HEK293 (cell line): ENCODE measurements at regions not wholly inside any gene's neighbourhood (a gene's known extent, or its start where the extent isn't known, plus 50 kb on each side); places are given as distances from the start of the nearest gene placed in this dataset.

Experiments
- CTCF ChIA-PET: fragments of 350-600 bp; formaldehyde crosslinking; extraction: SDS; loops from one replicate; lab custom pipeline; 2021; ENCODE audit warnings: antibody characterized with exemption; lab: Yijun Ruan, JAX
- POLR2A ChIA-PET: fragments of 300-600 bp; formaldehyde crosslinking; extraction: SDS; loops from one replicate; lab custom pipeline; 2020; ENCODE audit warnings: antibody characterized with exemption, inconsistent platforms; lab: Yijun Ruan, JAX
- H3K27ac ChIP-seq: fragments of 200-500 bp; sonication (Bioruptor generic); 2 replicates; pipeline ENCODE4 v1.5.1; 2014; ENCODE audit warnings: low read depth, low read length, control low read depth, inconsistent platforms; ENCODE audit errors: extremely low read depth
- H3K36me3 ChIP-seq, 2 experiments: fragments of 200-500 bp in 1 of 2; sonication (Bioruptor generic) in 1 of 2; 1 replicate in 1 of 2; 2 replicates in 1 of 2; pipeline ENCODE4 v1.5.1; 2014 to 2017; ENCODE audit warnings: inconsistent platforms in 2 of 2, low read length in 2 of 2; ENCODE audit not compliant: control insufficient read depth in 2 of 2, insufficient read depth in 1 of 2
- H3K4me1 ChIP-seq: fragments of 200-500 bp; sonication (Bioruptor generic); 2 replicates; pipeline ENCODE4 v1.5.1; 2014; ENCODE audit warnings: mild to moderate bottlenecking, low read length, inconsistent platforms; ENCODE audit not compliant: control insufficient read depth, insufficient read depth
- H3K4me3 ChIP-seq: 2 replicates; pipeline ENCODE4 v1.5.1; 2011; ENCODE audit warnings: low read depth, mild to moderate bottlenecking, control low read depth, low read length, moderate library complexity
- H3K9me3 ChIP-seq: fragments of 200-500 bp; sonication (Bioruptor generic); 2 replicates; pipeline ENCODE4 v1.5.1; 2014; ENCODE audit warnings: low read depth, low read length, inconsistent platforms; ENCODE audit not compliant: control insufficient read depth, insufficient read depth
- FEZF1 ChIP-seq: fragments of 450-650 bp; formaldehyde crosslinking; IDR thresholded peaks from 2 replicates; pipeline ENCODE4 v1.5.1; 2016; ENCODE audit warnings: missing biosample characterization, missing genetic modification characterization
- ZBTB20 ChIP-seq: fragments of 450-650 bp; formaldehyde crosslinking; IDR thresholded peaks from 2 replicates; pipeline ENCODE4 v1.5.1; 2016; ENCODE audit warnings: missing biosample characterization, missing genetic modification characterization
- ZFHX2 ChIP-seq: fragments of 450-650 bp; formaldehyde crosslinking; conservative IDR thresholded peaks from 2 replicates; pipeline ENCODE4 v1.5.1; 2016; ENCODE audit warnings: missing biosample characterization, missing genetic modification characterization
- ZNF146 ChIP-seq: fragments of 450-650 bp; formaldehyde crosslinking; IDR thresholded peaks from 2 replicates; pipeline ENCODE4 v1.5.1; 2016; ENCODE audit warnings: missing biosample characterization, missing genetic modification characterization
- ZNF174 ChIP-seq: fragments of 450-650 bp; formaldehyde crosslinking; IDR thresholded peaks from 2 replicates; pipeline ENCODE4 v1.5.0; 2017; ENCODE audit warnings: missing biosample characterization, mild to moderate bottlenecking, missing genetic modification characterization
- ZNF214 ChIP-seq: fragments of 450-650 bp; formaldehyde crosslinking; IDR thresholded peaks from 2 replicates; pipeline ENCODE4 v1.5.1; 2017; ENCODE audit warnings: missing biosample characterization, mild to moderate bottlenecking, missing genetic modification characterization, borderline replicate concordance
- ZNF335 ChIP-seq: fragments of 450-650 bp; formaldehyde crosslinking; conservative IDR thresholded peaks from 2 replicates; pipeline ENCODE4 v1.5.1; 2016; ENCODE audit warnings: missing biosample characterization, missing genetic modification characterization
- ZNF341 ChIP-seq: fragments of 450-650 bp; formaldehyde crosslinking; IDR thresholded peaks from 2 replicates; pipeline ENCODE4; 2016; ENCODE audit warnings: low read depth, missing biosample characterization, missing genetic modification characterization
- TF ChIP-seq, protein P1 (sequence below): fragments of 450-650 bp; formaldehyde crosslinking; IDR thresholded peaks from 2 replicates; pipeline ENCODE4 v1.5.1; 2016; ENCODE audit warnings: missing biosample characterization, missing genetic modification characterization, low read depth
- TF ChIP-seq, protein P2 (sequence below): fragments of 450-650 bp; formaldehyde crosslinking; conservative IDR thresholded peaks from 2 replicates; pipeline ENCODE4 v1.5.1; 2016; ENCODE audit warnings: low read depth, missing biosample characterization, missing genetic modification characterization
- TF ChIP-seq, protein P3 (sequence below): fragments of 450-650 bp; formaldehyde crosslinking; IDR thresholded peaks from 2 replicates; pipeline ENCODE4 v1.5.1; 2016; ENCODE audit warnings: missing biosample characterization, missing genetic modification characterization
- TF ChIP-seq, protein P4 (sequence below): fragments of 450-650 bp; formaldehyde crosslinking; IDR thresholded peaks from 2 replicates; pipeline ENCODE4 v1.5.1; 2016; ENCODE audit warnings: missing biosample characterization, missing genetic modification characterization, low read depth
- TF ChIP-seq, protein P5 (sequence below): fragments of 450-650 bp; formaldehyde crosslinking; IDR thresholded peaks from 2 replicates; pipeline ENCODE4 v1.5.1; 2016; ENCODE audit warnings: missing biosample characterization, missing genetic modification characterization

DNA sequence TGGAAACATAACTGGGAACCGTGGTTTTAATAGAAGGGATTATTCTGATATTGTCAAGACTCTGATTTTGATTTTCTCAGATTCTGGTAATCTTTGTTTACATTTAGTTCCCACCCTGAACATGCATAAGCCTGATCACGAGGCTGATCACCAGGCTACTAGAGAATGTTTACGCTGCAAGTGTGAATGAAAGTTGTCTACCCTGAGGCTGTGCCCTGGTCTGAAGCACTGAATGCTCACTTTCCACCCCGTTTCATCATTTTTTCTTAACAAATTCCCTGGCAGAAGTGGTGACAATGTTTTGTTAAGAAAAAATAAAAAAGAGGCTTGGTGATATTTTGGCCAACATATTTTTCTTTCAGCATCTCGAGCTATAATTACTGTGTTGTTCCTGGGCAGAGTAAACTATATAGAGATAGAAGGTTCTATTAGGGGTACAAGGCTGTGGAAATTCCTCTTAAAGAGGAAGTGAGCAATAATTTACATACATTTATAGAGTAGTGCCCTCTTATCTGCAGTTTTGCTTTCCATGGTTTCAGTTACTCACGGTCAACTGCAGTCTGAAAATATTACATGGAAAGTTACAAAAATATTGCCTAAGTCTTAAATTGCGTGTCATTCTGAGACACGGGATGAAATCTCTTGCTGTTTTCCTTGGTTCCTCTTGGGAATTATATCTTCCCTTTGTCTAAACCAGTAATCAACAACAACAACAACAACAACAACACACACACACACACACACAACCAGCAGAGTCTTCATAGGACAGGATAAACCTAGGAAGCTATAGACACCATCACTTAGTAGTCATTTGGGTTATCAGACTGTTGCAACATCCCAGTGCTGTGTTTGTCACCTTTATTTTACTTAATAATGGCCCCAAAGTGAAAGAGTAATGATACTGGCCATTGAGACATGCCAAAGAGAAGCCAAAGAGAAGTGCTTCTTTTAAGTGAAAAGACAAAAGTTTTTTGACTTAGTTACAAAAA is 566.6 kb upstream of the CITED2 start:
- POLR2A ChIA-PET: no interaction called here

DNA sequence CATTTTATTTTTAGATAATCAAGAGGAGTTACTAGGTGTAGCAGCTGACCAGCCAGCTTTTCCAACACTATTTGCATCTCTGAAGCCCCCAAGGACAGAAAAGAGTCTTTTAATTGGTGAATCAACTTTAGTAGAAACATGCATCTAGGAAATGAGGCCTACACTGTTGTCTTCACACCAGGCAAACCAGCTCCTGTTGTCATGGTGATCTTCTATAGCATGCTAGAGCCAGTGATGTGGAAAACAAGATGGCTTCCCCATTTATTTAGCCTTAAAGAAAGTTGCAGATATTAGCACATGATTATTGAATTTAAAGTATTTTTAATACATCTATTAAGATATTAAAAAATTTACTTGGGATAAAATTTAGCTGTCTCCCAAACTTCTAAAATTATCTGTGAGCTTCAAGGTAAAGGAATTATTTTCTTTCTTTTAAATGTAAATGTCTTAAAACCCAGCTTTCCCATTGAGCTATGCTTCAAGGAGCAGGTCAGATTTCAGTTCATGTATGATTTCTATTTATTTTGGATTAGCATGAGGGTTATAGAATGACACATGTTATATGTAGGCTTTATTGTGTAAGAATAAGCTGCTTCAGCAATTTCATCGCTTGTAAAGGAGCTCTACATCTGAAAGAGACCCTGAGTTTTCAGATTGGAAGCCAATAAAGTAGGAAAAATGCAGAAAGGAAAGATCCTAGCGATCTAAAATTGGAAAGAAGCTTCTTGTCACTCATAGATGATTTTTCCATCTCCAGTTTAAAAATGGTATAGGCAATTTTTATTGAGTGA is 564.9 kb upstream of the CITED2 start:
- POLR2A ChIA-PET: no interaction called here

More for the DNA sequence above, 566.6 kb upstream of the CITED2 start:
- TF ChIP-seq ZNF335 (tag by site-specific recombination): 0 out of 2 replicates have a peak, but pooled peaks have one; percentile 16
- TF ChIP-seq FEZF1 (tag by site-specific recombination): peak; percentile 61
- TF ChIP-seq, protein P1, sequence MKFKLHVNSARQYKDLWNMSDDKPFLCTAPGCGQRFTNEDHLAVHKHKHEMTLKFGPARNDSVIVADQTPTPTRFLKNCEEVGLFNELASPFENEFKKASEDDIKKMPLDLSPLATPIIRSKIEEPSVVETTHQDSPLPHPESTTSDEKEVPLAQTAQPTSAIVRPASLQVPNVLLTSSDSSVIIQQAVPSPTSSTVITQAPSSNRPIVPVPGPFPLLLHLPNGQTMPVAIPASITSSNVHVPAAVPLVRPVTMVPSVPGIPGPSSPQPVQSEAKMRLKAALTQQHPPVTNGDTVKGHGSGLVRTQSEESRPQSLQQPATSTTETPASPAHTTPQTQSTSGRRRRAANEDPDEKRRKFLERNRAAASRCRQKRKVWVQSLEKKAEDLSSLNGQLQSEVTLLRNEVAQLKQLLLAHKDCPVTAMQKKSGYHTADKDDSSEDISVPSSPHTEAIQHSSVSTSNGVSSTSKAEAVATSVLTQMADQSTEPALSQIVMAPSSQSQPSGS (tag by site-specific recombination): no peak
- peak; percentile 78 for TF ChIP-seq ZBTB20 (tag by site-specific recombination)
- CTCF ChIA-PET: interaction anchor here (0.5 to 1.4 kb wide), 2 partner anchors 155 to 571 kb away, joined by 3 to 4 read pairs; no protein-coding TSS in a partner anchor
- Histone ChIP-seq H3K4me1 (peaks cover 13% of the 10 kb centered on the region), H3K9me3 (no peaks in the 10 kb centered on the region), H3K36me3 (no peaks in the 10 kb centered on the region), H3K27ac (no peak overlapping the region), H3K4me3 (no peak overlapping the region)

More for the DNA sequence above, 564.9 kb upstream of the CITED2 start:
- Histone ChIP-seq H3K36me3 (no peaks in the 10 kb centered on the region), H3K9me3 (no peaks in the 10 kb centered on the region), H3K27ac (no peak overlapping the region), H3K4me3 (no peak overlapping the region), H3K4me1 (peaks cover 13% of the 10 kb centered on the region)
- CTCF ChIA-PET: interaction anchor here (0.6 to 1.0 kb wide), 4 partner anchors 10 to 564 kb away, joined by 3 to 4 read pairs (median 4); partner anchors contain the start of gene CITED2
- TF ChIP-seq ZFHX2 (tag by site-specific recombination): no peak
- TF ChIP-seq, protein P2, sequence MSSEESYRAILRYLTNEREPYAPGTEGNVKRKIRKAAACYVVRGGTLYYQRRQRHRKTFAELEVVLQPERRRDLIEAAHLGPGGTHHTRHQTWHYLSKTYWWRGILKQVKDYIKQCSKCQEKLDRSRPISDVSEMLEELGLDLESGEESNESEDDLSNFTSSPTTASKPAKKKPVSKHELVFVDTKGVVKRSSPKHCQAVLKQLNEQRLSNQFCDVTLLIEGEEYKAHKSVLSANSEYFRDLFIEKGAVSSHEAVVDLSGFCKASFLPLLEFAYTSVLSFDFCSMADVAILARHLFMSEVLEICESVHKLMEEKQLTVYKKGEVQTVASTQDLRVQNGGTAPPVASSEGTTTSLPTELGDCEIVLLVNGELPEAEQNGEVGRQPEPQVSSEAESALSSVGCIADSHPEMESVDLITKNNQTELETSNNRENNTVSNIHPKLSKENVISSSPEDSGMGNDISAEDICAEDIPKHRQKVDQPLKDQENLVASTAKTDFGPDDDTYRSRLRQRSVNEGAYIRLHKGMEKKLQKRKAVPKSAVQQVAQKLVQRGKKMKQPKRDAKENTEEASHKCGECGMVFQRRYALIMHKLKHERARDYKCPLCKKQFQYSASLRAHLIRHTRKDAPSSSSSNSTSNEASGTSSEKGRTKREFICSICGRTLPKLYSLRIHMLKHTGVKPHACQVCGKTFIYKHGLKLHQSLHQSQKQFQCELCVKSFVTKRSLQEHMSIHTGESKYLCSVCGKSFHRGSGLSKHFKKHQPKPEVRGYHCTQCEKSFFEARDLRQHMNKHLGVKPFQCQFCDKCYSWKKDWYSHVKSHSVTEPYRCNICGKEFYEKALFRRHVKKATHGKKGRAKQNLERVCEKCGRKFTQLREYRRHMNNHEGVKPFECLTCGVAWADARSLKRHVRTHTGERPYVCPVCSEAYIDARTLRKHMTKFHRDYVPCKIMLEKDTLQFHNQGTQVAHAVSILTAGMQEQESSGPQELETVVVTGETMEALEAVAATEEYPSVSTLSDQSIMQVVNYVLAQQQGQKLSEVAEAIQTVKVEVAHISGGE (tag by site-specific recombination): no peak
- no peak for TF ChIP-seq ZNF146 (tag by site-specific recombination)
- TF ChIP-seq, protein P3, sequence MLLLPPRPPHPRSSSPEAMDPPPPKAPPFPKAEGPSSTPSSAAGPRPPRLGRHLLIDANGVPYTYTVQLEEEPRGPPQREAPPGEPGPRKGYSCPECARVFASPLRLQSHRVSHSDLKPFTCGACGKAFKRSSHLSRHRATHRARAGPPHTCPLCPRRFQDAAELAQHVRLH (tag by site-specific recombination): no peak
- TF ChIP-seq ZNF214 (tag by site-specific recombination): no peak
- TF ChIP-seq, protein P4, sequence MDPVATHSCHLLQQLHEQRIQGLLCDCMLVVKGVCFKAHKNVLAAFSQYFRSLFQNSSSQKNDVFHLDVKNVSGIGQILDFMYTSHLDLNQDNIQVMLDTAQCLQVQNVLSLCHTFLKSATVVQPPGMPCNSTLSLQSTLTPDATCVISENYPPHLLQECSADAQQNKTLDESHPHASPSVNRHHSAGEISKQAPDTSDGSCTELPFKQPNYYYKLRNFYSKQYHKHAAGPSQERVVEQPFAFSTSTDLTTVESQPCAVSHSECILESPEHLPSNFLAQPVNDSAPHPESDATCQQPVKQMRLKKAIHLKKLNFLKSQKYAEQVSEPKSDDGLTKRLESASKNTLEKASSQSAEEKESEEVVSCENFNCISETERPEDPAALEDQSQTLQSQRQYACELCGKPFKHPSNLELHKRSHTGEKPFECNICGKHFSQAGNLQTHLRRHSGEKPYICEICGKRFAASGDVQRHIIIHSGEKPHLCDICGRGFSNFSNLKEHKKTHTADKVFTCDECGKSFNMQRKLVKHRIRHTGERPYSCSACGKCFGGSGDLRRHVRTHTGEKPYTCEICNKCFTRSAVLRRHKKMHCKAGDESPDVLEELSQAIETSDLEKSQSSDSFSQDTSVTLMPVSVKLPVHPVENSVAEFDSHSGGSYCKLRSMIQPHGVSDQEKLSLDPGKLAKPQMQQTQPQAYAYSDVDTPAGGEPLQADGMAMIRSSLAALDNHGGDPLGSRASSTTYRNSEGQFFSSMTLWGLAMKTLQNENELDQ (tag by site-specific recombination): no peak
- no peak for TF ChIP-seq ZNF341 (tag by site-specific recombination)
- TF ChIP-seq ZNF174: no peak
- TF ChIP-seq, protein P5, sequence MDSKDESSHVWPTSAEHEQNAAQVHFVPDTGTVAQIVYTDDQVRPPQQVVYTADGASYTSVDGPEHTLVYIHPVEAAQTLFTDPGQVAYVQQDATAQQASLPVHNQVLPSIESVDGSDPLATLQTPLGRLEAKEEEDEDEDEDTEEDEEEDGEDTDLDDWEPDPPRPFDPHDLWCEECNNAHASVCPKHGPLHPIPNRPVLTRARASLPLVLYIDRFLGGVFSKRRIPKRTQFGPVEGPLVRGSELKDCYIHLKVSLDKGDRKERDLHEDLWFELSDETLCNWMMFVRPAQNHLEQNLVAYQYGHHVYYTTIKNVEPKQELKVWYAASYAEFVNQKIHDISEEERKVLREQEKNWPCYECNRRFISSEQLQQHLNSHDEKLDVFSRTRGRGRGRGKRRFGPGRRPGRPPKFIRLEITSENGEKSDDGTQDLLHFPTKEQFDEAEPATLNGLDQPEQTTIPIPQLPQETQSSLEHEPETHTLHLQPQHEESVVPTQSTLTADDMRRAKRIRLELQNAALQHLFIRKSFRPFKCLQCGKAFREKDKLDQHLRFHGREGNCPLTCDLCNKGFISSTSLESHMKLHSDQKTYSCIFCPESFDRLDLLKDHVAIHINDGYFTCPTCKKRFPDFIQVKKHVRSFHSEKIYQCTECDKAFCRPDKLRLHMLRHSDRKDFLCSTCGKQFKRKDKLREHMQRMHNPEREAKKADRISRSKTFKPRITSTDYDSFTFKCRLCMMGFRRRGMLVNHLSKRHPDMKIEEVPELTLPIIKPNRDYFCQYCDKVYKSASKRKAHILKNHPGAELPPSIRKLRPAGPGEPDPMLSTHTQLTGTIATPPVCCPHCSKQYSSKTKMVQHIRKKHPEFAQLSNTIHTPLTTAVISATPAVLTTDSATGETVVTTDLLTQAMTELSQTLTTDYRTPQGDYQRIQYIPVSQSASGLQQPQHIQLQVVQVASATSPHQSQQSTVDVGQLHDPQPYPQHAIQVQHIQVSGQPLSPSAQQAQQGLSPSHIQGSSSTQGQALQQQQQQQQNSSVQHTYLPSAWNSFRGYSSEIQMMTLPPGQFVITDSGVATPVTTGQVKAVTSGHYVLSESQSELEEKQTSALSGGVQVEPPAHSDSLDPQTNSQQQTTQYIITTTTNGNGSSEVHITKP (tag by site-specific recombination): no peak
